LNCaP clone FGC (cell line): ENCODE measurements at regions not wholly inside any gene's neighbourhood (a gene's known extent, or its start where the extent isn't known, plus 50 kb on each side); places are given as distances from the start of the nearest gene placed in this dataset.

Source experiments
- DNase-seq: peaks from one replicate; pipeline ENCODE4 v3.0.0-alpha.2; 2011; ENCODE audit warnings: low read depth
- H3K4me3 ChIP-seq: 2 replicates; pipeline ENCODE4 v1.5.1; 2011; ENCODE audit warnings: mild to moderate bottlenecking, low read depth, low read length, control low read depth
- CTCF ChIP-seq: IDR thresholded peaks from 2 replicates; pipeline ENCODE4 v1.5.1; 2012; ENCODE audit warnings: mild to moderate bottlenecking; ENCODE audit not compliant: control insufficient read depth, insufficient read depth; ENCODE audit errors: extremely low read depth

- H3K4me3 ChIP-seq, result no peak overlapping the region
- no peak for DNase-seq
- TF ChIP-seq CTCF, result no peak
Observed at GRCh38 chr7:49564379-49564714, 209.1 kb upstream of the VWC2 start.

DNA sequence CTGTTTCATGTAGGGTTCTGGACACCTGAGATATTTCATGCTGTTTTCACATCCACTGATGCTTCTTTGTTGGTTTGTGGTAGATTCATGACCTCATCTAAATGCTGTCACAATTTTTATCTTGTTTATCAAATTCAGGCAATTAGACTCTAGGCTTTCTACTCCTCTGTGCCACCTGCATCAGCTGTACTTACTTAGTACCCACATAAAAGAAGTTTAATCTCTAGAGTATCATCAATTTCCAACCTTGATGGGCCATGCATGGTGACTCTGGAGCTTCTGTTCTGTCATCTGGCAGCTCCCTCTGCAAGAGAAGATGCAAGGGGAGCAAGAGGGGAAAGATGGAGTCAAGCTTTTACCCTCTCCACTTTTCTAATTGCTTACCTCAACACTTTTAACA, 195.9 kb upstream of the VWC2 start:
- DNase-seq, result no peak
- H3K4me3 ChIP-seq, result no peak overlapping the region
- TF ChIP-seq CTCF, result no peak

- TF ChIP-seq CTCF, result no peak
- DNase-seq, result no peak
Observed at GRCh38 chr7:49579408-49579807, 194.0 kb upstream of the VWC2 start.

GRCh38 chr7:49580000-49580399, 193.4 kb upstream of the VWC2 start:
- no peak for DNase-seq
- no peak overlapping the region for H3K4me3 ChIP-seq
- no peak for TF ChIP-seq CTCF

More at GRCh38 chr7:49579408-49579807, 194.0 kb upstream of the VWC2 start:
- no peak overlapping the region for H3K4me3 ChIP-seq

- no peak for DNase-seq
- H3K4me3 ChIP-seq, result no peak overlapping the region
- no peak for TF ChIP-seq CTCF
Observed at GRCh38 chr7:49580761-49581160, 192.7 kb upstream of the VWC2 start.

GRCh38 chr7:49583440-49583839, 190.0 kb upstream of the VWC2 start:
- DNase-seq, result no peak
- no peak for TF ChIP-seq CTCF
- no peak overlapping the region for H3K4me3 ChIP-seq

- no peak for DNase-seq
- H3K4me3 ChIP-seq, result no peak overlapping the region
- TF ChIP-seq CTCF, result no peak
Observed at GRCh38 chr7:49596701-49597491, 176.5 kb upstream of the VWC2 start.
